Activated CD4-positive, alpha-beta T cell treated with anti-CD3 and anti-CD28 coated beads for 1 hour (primary cell): ENCODE measurements at regions not wholly inside any gene's neighbourhood (a gene's known extent, or its start where the extent isn't known, plus 50 kb on each side); places are given as distances from the start of the nearest gene placed in this dataset.
A peak's percentile ranks its signal among the peaks of the same experiment; 100 is the strongest.

Experiments
- DNase-seq: peaks from one replicate; pipeline ENCODE4 v3.0.0-alpha.2; 2020

DNA sequence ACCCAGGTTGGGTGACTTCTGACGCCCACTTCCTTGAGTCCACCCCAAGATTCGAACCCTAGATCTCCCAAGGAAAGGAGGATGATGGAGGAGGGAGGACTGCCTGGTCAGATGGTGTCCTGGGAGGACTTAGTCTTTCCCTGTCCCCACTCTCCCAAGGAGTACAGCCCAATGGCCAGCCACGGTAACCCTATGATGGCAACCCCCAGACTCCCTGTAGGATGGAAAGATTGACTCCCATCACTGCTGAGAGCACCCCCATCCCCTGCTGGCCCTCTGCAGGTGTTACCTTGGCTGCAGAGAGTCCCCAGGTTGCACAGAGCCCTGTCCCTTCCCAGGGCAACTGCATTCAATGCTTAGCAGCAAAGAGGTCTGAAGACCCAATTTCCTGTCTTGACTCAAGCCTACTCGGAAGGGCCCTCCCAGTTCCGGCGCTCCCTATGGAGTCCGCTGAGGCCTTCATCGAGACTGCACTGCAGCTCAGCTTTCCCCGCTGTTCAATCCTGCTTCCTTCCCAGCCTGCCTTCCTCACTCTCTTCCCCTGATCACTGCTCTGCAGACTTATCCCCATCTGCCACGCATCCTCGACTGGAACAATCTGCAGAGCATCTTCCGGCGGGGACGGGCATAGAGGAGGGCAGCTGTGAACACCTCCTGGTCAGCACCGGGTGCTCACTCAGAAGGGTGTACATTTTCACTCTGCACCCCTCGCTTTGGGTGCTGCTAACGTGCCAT, 50.8 kb upstream of the OCM2 start:
- no peak for DNase-seq

DNA sequence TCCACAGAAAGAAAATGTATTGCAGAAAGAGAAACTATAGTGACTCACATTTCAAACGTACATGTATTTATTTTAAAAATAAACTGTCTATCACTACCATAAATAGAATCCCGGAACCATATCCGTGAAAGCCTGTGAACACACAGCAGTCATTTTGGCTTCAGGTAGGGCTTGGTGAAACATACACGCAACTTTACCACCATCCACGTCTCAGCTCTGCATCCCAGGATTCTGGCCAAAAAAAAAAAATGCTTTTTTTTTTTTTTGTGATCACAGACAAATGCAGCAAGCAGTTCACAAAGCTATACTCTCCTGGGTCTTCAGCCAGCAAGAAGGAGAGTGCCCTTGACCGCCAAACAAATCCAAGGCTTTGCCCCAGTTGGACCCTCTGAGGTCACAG, 56.8 kb upstream of the OCM2 start:
- DNase-seq = no peak

DNA sequence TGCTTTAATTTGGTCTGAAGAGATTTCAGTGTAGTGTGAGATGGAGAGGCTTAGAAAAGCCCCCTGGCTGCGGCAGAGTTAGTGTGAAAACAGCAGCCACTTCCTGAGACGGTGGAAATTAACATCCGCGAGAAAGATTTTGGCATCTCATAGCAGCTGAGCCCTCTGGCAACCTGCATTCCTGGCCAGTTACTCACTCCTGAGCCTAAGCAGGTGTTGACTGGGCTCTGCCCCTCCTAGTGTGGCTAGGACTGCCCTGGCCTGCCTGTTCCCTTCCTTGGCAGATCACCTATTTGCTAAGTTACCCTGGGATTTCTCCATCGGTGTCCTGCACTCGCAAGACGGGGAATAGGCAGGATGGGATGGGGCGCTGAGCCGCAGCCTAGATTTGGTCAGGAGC, 57.6 kb upstream of the LMTK2 start:
- DNase-seq = no peak

DNA sequence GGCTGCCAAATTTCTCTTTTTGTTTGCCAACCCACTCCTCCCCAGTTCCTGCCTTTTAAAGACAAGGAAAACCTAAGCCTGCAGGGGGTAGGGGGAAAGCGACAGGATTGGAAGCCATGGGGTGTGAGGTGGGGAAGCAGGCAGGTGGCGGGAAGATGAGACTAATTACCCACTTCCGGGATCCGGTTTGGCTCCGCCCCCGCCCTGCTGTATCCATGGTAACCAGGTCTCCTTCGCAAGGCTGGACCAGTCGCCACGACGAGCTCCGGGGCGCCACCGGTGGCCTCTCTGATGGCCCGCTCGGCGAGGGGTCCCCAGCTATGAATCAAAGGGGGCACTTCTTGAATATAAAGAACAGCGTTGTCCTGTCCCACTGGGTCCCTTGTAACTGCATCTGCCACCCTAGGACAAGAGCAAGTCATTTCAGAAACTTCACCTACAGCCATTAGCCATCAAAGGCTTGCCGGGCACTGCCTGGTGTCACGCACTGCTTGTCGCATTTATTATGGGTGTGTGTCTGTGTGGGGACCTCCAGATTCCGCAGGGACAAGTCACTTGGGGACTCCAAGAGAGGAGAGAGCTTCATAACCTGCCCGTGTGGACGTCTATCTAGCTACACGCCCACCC, 55.4 kb upstream of the LMTK2 start:
- peak; percentile 32 for DNase-seq

- no peak for DNase-seq
Measured at GRCh38 chr7:98054585-98054984, 52.1 kb upstream of the LMTK2 start.

DNA sequence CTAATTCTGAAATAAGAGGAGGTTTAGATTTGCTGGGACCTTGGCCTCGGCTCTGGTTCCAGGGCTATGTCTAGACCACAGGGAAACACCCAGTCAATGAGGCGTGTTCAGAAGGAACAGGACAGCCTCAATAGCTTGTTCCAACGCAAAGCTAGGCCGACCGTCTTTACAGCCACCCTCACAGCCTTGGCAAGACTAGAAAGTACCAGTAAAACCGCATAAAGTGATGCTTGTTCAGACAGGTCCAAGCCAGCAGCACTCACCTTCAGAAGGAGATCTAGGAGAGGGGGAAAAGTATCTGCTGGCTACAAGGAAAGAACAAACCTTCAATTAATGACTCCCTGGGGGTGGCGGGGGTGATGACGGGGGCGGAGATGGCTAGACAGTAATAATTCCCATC, 50.1 kb upstream of the LMTK2 start:
- DNase-seq = no peak
